ENCODE measurements at regions not wholly inside any gene's neighbourhood (a gene's known extent, or its start where the extent isn't known, plus 50 kb on each side); places are given as distances from the start of the nearest gene placed in this dataset.

DNA sequence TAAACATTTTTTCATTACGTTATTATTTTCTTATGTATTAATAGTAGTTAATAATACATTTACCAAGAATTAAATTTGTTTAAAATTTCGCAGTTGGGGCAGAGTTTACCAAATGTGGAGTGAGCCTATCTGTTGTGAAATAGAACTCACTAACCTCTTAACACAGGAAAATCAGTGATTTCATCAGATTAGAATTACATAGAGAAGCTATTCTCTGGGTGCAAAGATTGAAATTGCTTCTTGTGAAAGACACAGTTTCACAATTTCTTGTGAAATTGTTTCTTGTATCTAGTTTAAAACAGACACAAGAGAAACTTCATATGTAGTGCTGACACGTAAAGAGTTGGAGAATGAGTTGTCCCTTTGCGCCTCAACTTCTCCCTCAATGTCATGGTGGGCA, 69.4 kb upstream of the PRL start:
- TF ChIP-seq, protein P1, sequence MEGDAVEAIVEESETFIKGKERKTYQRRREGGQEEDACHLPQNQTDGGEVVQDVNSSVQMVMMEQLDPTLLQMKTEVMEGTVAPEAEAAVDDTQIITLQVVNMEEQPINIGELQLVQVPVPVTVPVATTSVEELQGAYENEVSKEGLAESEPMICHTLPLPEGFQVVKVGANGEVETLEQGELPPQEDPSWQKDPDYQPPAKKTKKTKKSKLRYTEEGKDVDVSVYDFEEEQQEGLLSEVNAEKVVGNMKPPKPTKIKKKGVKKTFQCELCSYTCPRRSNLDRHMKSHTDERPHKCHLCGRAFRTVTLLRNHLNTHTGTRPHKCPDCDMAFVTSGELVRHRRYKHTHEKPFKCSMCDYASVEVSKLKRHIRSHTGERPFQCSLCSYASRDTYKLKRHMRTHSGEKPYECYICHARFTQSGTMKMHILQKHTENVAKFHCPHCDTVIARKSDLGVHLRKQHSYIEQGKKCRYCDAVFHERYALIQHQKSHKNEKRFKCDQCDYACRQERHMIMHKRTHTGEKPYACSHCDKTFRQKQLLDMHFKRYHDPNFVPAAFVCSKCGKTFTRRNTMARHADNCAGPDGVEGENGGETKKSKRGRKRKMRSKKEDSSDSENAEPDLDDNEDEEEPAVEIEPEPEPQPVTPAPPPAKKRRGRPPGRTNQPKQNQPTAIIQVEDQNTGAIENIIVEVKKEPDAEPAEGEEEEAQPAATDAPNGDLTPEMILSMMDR (IDR thresholded peaks at IDR 0.05) = no peak
- no peak for TF ChIP-seq POLR2A (IDR thresholded peaks at IDR 0.05)
